Pancreas (tissue), 10 donors: ENCODE measurements at regions not wholly inside any gene's neighbourhood (a gene's known extent, or its start where the extent isn't known, plus 50 kb on each side); places are given as distances from the start of the nearest gene placed in this dataset.

Source experiments
- ATAC-seq, 4 donors: fragments of 200-7000 bp; cut with Tn5 transposase; one replicate each; pipeline versions ENCODE4 v1.8.0 to v1.9.1; 2020; ENCODE audit warnings: mild to moderate bottlenecking in 4 of 4, moderate library complexity in 4 of 4
- DNase-seq, 6 donors: peaks; one replicate each; pipeline ENCODE4 v3.0.0-alpha.2; 2020
- FAIRE-seq: peaks from 2 replicates; lab custom pipeline; 2012; peaks lifted over from hg19 to GRCh38; lab: Jason Lieb, UNC
- H3K27ac ChIP-seq, 4 donors: fragments of 200-600 bp; sonication (generic); 1 replicate in 3 of 4; 2 replicates in 1 of 4; pipeline versions ENCODE4 v1.5.0 to v1.8.0; 2020
- H3K27me3 ChIP-seq, 4 donors: fragments of 200-600 bp; one replicate each; pipeline ENCODE4 v1.8.0; 2021
- H3K36me3 ChIP-seq, 3 donors: fragments of 200-600 bp; sonication (generic) in 1 of 3; one replicate each; pipeline versions ENCODE4 v1.5.0 to v1.8.0; 2020 to 2021
- H3K4me1 ChIP-seq, 3 donors: fragments of 200-600 bp; one replicate each; pipeline ENCODE4 v1.8.0; 2021
- H3K4me3 ChIP-seq, 4 donors: fragments of 200-600 bp; sonication (generic) in 2 of 4; one replicate each; pipeline versions ENCODE4 v1.5.0 to v1.8.0; 2020 to 2021
- H3K9me3 ChIP-seq, 4 donors: fragments of 200-600 bp; one replicate each; pipeline ENCODE4 v1.8.0; 2021
- WGBS, 2 donors: extraction: QIAGEN DNeasy Blood & Tissue Kit; methylation state at CpG; one replicate each; pipeline ENCODE4 v1.1.7; 2013; 5-methylcytosine and 5-hydroxymethylcytosine counted together
- intact Hi-C, 3 donors: fragments of 100-400 bp; cut with DNase I; formaldehyde crosslinking; loops; one replicate each; pipeline versions ENCODE4 v1.11.1 to v1.14.2; 2022
- TF ChIP-seq, protein P1 (sequence below), 4 donors: fragments of 200-600 bp; sonication (generic) in 3 of 4; IDR thresholded peaks; one replicate each; pipeline versions ENCODE4 v1.5.0 to v1.8.0; 2021; ENCODE audit warnings: antibody characterized with exemption in 4 of 4
- donor health status: healthy with polysubstance abuse.
- donor health status: DM: no; HTN: no; CAD: no; lungs with moderate emphysema.
- donor health status: DM: no; HTN: no; CAD: no.
- donor health status: control.
- donor health status: control.
- donor health status: Bipolar disorder and iron deficiency.
- donor health status: DM: yes; HTN: yes; CAD: no.
- donor health status: DM: no; HTN: no; CAD: no.
- donor health status: DM: no; HTN: no; CAD: no.
- donor health status: DM: yes; HTN: yes; CAD: no.

- no peaks in the 10 kb centered on the region for H3K27me3 ChIP-seq
- H3K36me3 ChIP-seq: no peaks in the 10 kb centered on the region
- H3K9me3 ChIP-seq: no peaks in the 10 kb centered on the region
- no peak overlapping the region for H3K27ac ChIP-seq
- ATAC-seq: no peak
- intact Hi-C loops: no loop called here
- H3K4me3 ChIP-seq: no peak overlapping the region
- no peak for FAIRE-seq
- H3K4me1 ChIP-seq: no peaks in the 10 kb centered on the region
- TF ChIP-seq, protein P1, sequence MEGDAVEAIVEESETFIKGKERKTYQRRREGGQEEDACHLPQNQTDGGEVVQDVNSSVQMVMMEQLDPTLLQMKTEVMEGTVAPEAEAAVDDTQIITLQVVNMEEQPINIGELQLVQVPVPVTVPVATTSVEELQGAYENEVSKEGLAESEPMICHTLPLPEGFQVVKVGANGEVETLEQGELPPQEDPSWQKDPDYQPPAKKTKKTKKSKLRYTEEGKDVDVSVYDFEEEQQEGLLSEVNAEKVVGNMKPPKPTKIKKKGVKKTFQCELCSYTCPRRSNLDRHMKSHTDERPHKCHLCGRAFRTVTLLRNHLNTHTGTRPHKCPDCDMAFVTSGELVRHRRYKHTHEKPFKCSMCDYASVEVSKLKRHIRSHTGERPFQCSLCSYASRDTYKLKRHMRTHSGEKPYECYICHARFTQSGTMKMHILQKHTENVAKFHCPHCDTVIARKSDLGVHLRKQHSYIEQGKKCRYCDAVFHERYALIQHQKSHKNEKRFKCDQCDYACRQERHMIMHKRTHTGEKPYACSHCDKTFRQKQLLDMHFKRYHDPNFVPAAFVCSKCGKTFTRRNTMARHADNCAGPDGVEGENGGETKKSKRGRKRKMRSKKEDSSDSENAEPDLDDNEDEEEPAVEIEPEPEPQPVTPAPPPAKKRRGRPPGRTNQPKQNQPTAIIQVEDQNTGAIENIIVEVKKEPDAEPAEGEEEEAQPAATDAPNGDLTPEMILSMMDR (IDR thresholded peaks at IDR 0.05): no peak
- WGBS, 2 donors: 95 to 96% methylated on average over 9 of the region's 9 CpGs
- no peak for DNase-seq
Observed at GRCh38 chr3:113340785-113341184, 100.5 kb downstream of the CFAP44 start.

DNA sequence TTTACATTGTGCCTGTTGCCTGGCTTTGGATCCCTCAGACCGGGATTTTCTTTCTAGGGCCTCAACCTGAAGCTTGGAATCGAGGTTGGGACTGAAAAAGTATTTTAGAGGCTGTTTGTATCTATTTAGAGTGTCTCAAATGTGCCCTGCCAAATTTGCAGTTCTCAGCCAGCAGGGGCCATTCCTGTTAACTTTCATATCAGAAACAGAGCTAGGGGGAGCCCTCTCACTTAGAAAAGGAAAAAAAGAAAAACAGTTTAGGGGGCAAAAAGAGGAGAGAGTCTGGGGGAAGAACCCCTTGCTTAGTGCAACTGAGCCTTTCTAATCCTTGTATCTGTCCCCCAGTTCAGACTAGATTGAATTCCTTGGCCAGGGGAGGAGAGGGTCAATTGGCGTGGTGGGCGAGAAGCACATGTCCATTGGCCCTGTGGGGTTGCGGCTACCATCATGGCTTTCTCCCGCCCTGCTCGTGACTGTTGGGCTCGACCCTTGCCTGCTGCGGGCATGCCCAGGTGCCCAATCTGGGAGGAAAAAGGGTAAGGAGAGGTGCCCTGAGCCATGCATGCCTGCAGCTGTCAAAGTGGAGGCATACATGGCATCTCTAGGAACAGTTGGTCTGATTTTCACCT is 101.6 kb downstream of the CFAP44 start:
- no peak for FAIRE-seq

More for the DNA sequence above, 101.6 kb downstream of the CFAP44 start:
- intact Hi-C loops: no loop called here
- Histone ChIP-seq H3K9me3 (no peaks in the 10 kb centered on the region), H3K27me3 (no peaks in the 10 kb centered on the region), H3K36me3 (no peaks in the 10 kb centered on the region), H3K27ac (no peak overlapping the region), H3K4me1 (no peaks in the 10 kb centered on the region), H3K4me3 (no peak overlapping the region)
- DNase-seq (no peak), ATAC-seq (no peak)
- WGBS, 2 donors: 87% methylated on average over 9 of the region's 9 CpGs
- TF ChIP-seq, protein P1 (IDR thresholded peaks at IDR 0.05): no peak
